GM19239 (cell line): ENCODE measurements at regions not wholly inside any gene's neighbourhood (a gene's known extent, or its start where the extent isn't known, plus 50 kb on each side); places are given as distances from the start of the nearest gene placed in this dataset.
A peak's percentile ranks its signal among the peaks of the same experiment; 100 is the strongest.

ENCODE experiments used
- DNase-seq: peaks from one replicate; pipeline ENCODE4 v3.0.0; 2011; ENCODE audit warnings: low spot score; ENCODE audit not compliant: insufficient read length
- FAIRE-seq: peaks from 2 replicates; lab custom pipeline; 2011; peaks lifted over from hg19 to GRCh38; lab: Jason Lieb, UNC

DNA sequence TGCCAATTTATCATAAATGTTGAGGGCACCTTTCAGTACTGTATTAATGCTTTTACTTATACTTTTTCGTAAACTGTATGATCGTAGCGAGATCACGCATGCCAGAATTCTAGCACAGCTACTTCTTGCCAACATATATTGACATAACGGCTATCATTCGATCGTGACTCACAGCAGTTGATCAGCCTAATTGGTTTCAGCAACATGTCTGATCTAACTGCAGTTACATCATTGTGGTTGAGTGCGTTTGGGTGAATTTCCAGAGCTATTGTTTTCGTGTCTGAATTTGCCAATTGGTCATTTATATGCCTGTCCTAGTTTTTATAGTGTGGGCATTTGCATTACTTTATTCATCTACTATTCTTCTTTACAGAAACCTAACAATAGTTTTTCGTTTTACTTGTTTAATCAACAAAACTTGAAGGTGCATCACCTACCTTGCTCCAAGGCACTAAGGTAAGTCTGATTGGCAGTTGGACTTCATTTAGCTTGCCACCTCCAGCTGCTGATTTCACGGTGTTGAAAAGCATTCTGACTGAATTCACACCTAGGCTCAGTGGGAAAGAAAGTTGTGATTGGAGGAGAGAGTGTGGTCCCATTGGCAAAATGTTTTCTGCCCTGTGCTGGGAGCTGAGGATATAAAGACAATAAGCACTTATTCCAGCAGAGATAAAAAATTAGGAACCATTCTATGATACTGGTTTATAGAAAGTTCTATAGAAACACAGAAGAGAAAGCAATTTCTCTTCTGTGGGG is 120.9 kb upstream of the RGMA start:
- no peak for FAIRE-seq
- DNase-seq: no peak

DNA sequence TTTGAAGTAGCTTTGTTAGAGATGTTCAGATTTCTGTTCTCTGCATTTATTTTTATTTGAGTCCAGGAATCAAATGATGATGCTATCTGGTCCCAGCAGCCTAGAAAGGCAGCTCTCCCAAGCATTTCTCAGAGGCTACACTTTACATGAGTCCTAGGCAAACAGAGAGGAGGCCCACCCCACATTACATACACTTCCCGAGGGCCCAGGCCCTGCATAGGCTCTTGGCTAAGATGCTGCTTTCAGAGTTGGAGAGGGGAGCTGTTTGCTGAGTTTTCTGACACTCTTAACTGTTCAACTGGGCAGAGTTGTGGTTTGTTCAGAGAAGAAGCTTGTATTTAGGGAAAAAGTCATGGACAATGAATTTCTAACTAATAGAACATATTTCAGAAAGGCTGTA is 117.9 kb upstream of the RGMA start:
- no peak for FAIRE-seq

DNA sequence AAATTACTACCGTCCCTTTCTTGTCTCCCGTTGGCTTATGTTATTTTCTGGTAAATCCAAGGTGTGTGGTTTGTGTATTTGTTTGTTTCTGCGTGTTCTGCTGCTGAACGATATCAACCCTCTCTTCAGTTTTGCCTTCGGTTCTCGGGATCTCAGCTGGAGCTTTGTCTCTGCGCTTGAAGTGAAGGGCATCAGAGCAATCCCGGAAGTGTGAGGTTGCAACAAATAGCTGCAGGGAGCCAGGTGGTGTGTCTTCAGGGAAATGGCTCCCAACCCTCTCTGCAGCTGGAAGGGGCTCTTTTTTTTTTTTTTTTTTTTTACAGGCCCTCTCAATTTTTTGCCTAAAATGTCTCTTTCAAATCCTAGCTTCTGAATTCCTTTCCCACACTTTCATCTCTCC is 116.4 kb upstream of the RGMA start:
- FAIRE-seq (no peak), DNase-seq (no peak)

More for the DNA sequence above, 117.9 kb upstream of the RGMA start:
- DNase-seq: no peak

DNA sequence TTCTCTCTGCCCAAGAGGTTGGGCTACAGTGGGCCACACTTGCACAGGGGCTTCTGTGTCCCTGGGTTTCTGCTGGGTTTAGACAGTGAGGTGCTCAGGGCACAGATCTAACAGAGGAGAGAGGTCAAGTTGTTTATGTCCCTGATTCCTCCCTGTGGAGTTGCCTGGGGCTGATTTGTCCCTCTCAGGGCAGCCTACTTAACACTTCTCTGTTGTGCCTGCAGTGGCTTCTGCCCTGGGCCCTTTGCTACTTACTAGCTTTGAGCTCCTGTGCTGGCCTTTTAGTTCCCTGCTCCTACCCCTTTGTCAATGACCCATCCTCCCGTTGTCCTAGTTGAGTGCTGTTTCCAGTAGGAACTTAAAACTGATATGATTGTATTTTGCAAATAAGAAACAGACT is 114.0 kb upstream of the RGMA start:
- FAIRE-seq: no peak
- no peak for DNase-seq

DNA sequence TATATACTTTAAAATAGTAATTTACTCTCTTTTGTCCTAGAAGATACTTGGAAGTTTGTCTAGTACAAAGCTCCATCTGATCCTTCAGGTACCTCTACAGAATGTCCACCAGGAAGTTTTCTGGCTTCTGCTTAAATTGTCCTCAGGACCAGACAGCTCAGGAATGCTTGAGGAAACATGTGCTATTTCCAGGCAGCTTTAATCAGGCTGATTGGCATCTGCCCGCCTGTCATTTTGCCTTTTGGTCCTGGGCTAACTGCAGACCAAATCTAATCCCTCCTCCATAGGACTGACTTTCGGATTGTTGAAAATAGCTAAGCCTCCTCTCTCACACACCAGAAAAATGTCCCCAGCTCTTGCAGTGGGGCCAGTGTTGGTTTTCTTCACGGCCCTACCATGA is 113.4 kb upstream of the RGMA start:
- no peak for FAIRE-seq

DNA sequence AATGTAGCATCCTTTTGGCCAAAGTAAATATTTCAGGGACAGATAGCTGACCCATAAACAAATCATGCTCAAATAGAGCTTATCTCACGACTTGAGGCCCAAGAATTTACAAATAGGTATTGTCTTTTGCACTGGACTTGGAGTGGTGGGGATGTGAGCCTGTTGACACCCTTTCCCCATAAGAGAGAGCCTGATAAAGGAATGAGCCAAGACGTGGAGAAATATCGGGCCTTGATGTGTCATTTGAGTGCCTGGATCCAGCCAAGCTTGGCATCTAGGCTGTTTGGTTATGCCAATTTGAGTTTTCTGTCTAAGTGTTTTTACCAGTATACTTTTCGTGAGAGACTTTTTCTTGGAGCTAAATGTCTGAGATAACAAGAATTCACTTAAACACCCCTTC is 112.9 kb upstream of the RGMA start:
- DNase-seq (no peak), FAIRE-seq (no peak)

More for the DNA sequence above, 113.4 kb upstream of the RGMA start:
- no peak for DNase-seq

DNA sequence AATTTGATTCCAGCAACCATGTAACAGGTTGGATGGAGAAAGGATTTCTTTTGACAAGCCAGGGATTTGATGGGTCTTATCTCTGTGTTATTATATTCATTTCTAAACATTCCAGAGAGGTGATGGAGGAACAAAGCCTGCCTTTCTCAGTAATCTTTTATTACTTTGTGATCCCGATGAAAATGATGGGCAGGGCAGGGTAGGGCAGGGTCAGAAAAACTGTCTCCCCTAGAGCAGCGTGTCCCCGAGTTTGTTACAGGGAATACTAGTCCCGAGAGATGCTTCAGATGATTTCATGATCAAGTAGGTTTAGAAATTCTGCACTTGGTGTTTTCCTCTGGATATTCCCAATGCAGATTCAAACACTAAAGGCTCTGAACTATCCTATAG is 111.8 kb upstream of the RGMA start:
- DNase-seq: no peak
- no peak for FAIRE-seq

DNA sequence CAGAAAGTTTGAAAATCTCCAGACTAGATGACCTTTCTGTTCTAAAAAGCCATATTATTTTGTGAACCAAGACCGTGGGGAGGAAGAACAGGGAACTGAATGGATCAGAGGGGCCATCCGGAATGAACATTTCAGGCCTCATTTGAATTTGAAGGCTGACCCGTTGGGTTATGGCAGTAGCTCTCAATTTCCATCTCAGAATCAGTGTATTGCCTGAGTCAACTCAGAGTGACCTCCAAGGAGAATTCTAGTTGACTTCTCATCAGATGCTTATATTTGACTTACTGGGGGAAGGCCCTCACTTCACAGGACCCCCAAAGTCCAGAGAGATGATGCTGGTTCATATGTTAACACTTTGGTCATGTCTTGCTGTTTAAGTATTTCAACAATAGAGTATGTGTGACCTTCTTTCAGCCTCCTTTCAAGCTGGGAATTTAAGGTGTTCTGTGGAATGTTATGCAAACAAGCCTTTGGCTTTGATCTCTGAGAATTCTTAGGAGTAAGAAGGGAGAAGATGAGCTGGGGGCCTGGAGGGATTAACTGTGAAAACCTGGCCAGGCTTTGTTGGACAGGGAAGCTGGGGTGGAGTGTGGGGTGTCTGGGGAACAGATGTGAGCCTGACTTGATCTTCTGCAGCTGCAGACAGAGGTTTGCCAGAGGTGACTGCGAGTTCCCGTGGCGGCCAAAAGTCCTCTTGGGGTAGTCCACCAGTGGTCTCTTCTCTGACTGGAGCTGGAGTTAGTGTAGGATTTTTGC is 111.2 kb upstream of the RGMA start:
- DNase-seq (no peak), FAIRE-seq (no peak)

DNA sequence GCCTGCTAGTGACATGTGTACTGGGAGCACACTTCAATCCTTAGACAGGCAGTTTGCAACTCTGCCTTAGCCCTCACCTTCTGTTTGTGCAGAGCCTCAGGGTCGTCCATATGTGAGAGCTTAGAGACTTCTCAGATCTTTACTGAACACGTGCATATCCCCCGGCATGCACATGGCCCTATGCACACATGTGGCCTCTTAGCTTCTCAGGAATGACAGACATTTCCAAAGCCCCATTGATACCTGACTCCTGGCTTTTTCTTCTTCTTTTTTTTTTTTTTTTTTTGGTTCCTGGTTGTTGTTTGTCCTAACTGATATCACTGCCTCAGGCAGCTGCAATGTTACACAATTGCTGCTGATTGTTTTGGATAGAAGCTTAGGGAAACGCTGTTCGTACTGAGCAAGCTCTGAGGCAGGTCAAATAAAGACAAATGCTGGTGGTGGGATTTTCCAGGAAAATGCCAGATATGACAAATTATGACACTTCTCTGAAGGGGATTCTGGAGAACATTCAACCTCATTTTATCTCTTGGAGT is 107.2 kb upstream of the RGMA start:
- FAIRE-seq (no peak), DNase-seq (no peak)

DNA sequence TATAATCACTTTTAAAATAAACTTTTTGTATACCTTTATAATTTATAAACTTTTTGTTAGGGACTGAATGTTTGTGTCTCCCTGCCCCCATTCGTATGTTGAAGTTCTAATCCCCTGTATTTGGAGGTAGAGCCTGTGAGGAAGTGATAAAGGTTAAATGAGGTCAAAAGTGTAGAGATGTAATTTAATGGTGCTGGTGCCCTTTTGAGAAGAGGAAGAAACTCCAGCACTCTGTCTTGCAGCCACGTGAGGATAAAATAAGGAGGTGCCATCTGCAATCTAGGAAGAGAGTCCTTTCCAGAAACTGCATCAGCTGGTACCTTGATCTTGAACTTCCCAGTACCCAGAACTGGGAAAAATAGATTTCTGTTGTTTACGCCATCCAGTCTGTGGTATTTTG is 106.1 kb upstream of the RGMA start:
- DNase-seq: no peak
- no peak for FAIRE-seq

DNA sequence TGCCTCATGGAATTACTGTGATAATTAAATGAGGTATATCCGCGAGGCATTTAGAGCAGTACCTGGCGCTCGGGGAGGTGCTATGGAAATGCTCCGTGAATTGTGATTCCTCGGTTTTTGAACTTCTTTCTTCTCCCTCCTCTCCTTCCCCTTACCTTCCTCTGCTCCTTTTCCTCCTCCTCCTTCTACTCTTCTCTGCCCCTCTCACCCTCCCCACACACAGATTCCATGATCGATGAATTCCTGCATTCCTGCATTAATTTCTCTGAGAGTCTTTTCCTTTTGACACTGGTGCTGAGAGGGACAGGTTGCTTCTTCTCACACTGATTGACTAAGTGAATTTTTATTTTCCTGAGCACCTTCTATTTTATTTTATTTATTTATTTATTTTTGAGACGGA is 101.2 kb upstream of the RGMA start:
- no peak for FAIRE-seq
- no peak for DNase-seq

DNA sequence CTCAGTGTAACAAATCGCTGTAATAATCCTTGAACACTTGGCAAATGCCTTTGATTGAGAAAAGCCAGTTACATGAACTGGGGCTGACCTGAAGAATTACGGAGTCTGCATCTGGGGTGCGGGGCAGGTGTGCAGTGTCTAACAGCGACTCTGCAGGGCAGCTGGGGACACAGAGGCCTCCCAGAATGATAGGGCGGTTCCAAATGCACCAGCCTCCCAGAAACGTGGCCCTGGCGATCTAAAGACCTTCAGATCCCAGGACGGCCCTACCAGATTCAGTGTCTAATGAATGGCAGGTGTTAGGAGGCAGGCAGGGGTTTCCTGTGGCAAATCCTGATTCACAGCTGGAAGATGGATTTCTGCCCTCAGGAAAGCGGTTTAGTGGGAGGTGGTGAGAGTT is 100.5 kb upstream of the RGMA start:
- FAIRE-seq: peak; percentile 44
- no peak for DNase-seq

DNA sequence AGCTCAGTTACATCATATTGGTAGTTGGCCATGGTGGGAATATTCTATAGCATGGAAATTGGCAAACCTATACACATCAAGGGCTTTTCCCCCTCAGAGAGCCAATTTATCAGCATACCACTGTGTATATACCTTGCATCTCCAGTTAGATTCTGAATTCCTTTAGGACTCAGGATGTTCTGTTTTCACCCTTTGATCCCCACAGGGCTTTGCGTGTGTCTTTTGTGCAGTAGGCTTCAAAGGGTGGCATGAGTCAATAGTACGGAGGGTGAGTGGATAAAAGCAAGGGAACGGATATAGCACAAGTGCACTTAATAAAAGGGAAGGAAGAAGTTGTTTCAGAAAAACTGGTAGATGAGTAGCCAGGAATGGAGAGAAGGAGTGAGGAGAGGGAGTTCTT is 99.2 kb upstream of the RGMA start:
- FAIRE-seq: no peak

DNA sequence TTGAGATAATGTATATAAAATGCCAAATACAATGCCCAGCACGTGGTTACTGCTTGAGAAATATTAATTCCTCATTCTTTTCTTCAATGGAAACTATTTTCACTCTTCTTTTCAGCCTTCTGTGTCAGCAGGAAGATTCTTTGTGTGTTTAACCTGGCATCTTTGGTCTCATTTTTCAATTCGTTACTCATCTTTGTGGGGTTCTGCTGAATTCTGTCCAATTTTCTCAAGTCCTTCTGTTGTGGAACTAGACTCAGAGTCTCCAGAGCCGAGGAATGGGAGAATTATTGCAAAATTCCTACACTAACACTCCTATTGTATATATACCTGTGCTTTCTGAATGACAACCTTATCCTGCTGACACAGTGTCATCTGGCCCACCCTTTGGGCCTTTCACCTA is 96.8 kb upstream of the RGMA start:
- FAIRE-seq: no peak
- DNase-seq: no peak

More for the DNA sequence above, 99.2 kb upstream of the RGMA start:
- no peak for DNase-seq

DNA sequence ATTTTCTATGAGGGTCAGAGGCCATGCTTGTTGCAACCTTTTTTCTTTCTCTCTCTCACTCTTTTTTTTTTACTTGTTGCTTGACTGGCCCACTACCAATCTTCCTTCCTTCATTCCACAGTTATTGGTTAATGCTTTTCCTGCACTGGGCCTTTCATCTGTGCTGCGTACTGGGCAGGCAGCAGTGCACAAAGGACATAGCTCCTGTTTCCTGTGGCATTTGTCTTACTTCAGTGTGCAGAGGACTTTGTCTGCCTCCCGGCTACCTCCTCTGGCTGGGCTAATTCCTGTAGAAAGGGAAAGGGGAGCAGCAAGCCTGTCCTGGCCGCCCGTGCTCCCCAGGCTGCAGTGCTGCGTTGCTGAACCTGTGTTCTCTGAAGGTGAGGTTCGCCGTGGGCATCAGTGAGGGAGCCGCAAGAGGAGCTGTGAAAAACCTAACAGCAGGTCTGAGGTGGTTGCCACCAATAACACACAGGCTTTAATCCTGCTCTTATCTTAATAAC is 93.7 kb upstream of the RGMA start:
- FAIRE-seq: no peak
- DNase-seq: no peak

DNA sequence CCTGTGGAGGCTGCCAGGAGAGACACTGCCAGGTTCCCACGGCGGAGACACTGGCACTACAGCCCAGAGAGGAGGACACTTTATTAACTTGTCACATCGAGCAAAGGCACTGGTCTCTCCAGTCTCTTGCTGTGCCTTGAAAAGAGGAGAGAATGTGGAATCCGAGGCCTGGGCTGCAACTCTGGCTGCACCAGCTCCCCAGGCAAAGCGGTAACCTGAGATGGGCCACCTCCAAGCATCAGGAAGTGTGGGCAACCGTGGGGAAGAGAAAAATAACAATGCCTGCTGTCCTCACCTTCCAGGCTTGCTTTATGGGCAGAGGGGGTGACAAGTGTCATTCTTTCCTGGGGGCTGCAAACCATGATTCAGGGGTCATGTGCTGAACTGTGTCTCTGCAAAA is 91.6 kb upstream of the RGMA start:
- DNase-seq (no peak), FAIRE-seq (no peak)

DNA sequence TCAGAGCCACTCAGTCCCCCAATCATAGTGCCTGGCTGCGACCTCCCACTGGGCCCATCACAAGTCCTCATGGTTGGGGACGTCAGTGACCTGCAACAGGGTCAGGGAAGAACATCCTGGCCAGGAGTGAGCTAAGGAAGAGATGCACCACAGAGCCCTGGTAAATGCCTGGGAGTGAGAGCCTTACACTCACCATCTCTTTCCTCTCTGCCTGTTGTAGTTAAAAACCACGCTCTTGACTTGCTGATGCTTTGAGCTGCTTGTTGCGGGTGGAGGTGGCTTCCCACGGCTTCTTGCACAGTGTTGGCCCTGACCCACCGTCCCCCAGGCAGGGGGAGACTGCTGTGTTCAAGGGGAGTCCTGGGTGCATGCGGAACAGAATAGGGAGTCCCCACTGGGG is 91.1 kb upstream of the RGMA start:
- no peak for FAIRE-seq

DNA sequence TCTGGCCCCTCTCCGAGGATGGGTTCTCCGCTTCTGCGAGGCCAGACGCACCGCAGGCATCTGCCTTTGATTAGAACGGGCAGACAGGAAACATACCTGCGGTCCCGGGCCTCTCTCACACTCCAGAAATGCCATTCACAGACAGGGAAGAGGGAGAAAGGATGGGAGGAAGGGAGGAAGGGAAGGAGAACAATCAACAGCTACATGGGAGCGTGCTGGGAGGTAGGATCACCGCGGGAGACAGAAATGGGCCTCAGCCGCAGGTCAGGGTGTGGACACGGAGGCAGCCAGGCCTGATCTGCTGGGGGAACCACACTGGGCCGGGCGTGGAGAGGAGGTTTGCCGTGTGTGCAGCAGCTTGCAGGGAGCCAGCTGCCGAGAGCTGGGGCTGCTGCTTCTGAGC is 90.7 kb upstream of the RGMA start:
- no peak for FAIRE-seq
- no peak for DNase-seq

More for the DNA sequence above, 91.1 kb upstream of the RGMA start:
- DNase-seq: no peak

DNA sequence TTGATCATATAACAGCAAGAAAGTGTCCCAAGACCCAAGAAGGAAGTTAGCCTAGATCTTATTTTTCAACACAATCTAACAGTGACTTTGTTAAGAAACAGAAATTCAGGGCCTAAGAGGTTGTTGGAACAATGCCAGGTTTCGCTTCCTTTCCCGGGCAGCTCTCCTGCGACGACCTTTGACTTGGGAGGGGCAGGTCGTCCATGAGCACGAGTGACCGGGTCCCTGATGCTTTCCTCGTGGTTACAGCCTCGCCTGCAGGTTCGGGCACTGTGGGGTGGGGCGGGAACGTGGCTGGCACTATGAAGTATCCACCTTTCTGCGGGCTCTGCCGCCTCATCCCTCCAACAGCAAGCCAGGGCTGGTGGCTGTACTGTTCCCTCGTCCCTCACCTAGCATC is 90.1 kb upstream of the RGMA start:
- FAIRE-seq (no peak), DNase-seq (no peak)

DNA sequence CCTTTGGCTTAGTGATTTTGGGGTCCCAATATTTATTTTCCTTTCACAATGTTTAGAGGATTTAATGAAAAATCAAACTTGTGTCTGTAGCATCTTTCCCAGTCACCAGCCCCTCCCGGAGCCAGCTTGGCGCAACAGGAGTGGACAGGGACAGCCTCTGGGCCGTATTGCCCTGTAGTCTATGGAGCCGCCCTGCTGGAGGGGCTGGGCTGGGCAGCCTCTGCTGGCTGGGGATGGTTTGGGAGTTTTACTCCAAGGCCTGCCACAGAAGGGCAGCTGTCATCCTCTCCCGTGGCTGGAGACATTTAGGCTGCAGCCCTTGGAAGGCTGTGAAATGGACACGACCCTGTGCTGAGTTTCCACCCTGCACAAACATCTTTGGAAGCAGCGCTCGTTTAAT is 89.4 kb upstream of the RGMA start:
- FAIRE-seq: no peak
- no peak for DNase-seq

DNA sequence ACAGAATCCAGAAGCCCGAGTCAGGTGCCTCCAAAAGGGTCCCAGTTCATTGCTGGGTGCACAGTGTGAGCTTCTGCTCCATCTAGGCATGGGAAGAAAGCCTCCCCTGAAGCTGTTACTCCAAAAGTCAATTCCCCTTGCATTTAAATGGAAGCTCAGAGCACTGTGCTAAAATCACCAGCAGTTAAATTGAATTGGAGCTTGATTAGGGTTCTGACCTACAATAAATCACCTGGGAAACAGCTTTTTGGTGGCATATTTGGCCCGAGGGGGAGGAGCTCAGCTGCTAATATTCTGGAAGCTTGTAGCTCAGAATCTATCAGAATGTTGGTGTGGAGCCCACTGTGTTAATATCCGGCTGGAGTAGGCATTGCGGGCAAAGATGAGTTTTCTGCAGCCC is 87.1 kb upstream of the RGMA start:
- DNase-seq (no peak), FAIRE-seq (no peak)
